HG03520 (cell line): ENCODE measurements at regions not wholly inside any gene's neighbourhood (a gene's known extent, or its start where the extent isn't known, plus 50 kb on each side); places are given as distances from the start of the nearest gene placed in this dataset.

Source experiments
- ATAC-seq: cut with Tn5 transposase; IDR thresholded peaks from one replicate; pipeline ENCODE4 v1.9.1; 2021; ENCODE audit warnings: mild to moderate bottlenecking, moderate library complexity; ENCODE audit not compliant: unreplicated experiment

DNA sequence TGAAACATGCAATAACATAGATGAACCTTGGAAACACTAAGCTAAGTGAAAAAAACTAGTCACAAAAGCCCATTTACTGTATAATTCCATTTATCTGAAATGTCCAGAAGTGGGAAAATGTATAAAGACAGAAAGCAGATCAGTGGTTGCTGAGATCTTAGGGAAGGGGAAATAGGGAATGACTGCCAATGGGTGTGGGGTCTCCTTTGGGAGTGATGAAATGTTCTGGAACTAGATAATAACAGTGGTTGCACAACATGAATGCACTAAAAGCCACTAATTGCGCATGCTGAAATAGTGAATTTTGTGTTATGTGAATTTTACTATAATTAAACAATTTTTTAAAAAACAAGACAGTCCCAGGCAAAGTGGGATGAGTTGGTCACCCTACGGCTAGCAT is 472.8 kb downstream of the CCDC171 start:
- ATAC-seq: no peak

DNA sequence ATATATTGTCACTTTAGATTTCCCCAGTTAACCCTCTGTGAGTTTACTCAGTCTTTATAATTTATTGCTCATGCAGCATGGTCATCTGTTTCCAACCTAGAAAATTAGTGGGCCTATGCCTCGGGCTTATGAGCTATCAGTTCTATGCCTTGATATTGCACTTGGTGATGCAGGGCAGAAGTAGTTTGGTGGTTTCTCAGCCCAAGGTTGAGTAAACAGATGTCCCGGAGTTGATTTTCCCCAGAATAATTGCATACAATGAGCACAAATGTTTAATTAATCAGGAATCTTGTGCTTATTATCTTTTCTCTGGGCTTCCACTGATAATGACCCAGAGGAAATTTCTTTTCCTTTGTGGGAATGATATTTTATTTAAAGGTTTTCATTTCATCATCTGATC is 474.0 kb downstream of the CCDC171 start:
- no peak for ATAC-seq

- ATAC-seq: no peak
These were observed 475.7 kb downstream of the CCDC171 start for GRCh38 chr9:16028548-16028947.

- no peak for ATAC-seq
These were observed 476.3 kb downstream of the CCDC171 start for GRCh38 chr9:16029046-16029615.

DNA sequence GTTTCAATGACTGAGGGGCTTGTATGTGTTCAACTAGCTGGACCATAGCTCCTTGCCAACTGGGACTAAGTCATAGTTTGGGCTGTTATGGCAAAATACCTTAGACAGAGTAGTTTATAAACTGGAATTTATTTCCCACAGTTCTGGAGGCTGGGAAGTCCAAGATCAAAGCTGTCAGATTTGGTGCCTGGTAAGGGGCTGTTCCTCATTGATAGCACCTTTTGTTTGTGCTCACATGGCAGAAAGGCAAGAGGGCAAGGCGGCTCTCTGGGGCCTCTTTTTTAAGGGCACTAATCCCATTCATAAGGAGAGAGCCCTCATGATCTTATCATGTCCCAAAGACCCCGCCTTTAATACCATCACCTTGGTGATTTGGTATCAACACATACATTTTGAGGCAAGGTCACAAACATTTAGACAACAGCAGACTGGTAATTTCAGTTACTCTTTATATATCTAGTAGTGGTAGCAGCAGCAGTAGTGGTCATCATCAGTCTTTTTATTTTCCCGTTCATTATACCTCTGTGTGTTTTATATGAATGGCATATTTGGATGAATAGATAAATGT is 477.0 kb downstream of the CCDC171 start:
- ATAC-seq: no peak

GRCh38 chr9:16030528-16031185 is 477.8 kb downstream of the CCDC171 start:
- peak; percentile 91 for ATAC-seq

GRCh38 chr9:16031486-16031885 is 478.6 kb downstream of the CCDC171 start:
- no peak for ATAC-seq

GRCh38 chr9:16031971-16032370 is 479.1 kb downstream of the CCDC171 start:
- ATAC-seq: no peak

DNA sequence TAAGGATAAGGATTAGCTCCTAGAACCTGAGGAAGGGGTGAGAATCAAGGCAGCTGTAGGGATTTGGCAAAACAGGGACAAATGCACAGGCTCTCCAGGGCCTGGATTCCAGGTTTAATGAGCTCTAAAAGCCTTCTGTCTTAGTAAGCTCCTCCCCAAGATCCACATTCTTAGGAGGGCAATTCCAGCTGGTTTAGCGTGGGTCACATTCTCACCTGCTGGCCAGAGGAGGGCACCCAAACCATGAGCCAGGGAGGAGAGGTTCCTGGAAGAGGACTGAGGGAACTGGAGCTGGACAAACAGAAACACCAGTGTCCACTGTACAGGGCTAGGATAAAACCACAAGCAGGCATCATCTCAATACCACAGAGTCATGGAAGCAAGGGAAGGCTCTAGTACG is 480.0 kb downstream of the CCDC171 start:
- ATAC-seq: no peak

- ATAC-seq: no peak
These were observed 480.4 kb downstream of the CCDC171 start for GRCh38 chr9:16033253-16033652.

GRCh38 chr9:16033921-16034691 is 481.3 kb downstream of the CCDC171 start:
- ATAC-seq: no peak

GRCh38 chr9:16039218-16039987 is 486.6 kb downstream of the CCDC171 start:
- ATAC-seq: peak; percentile 63

GRCh38 chr9:16039988-16040761 is 487.3 kb downstream of the CCDC171 start:
- ATAC-seq: no peak

DNA sequence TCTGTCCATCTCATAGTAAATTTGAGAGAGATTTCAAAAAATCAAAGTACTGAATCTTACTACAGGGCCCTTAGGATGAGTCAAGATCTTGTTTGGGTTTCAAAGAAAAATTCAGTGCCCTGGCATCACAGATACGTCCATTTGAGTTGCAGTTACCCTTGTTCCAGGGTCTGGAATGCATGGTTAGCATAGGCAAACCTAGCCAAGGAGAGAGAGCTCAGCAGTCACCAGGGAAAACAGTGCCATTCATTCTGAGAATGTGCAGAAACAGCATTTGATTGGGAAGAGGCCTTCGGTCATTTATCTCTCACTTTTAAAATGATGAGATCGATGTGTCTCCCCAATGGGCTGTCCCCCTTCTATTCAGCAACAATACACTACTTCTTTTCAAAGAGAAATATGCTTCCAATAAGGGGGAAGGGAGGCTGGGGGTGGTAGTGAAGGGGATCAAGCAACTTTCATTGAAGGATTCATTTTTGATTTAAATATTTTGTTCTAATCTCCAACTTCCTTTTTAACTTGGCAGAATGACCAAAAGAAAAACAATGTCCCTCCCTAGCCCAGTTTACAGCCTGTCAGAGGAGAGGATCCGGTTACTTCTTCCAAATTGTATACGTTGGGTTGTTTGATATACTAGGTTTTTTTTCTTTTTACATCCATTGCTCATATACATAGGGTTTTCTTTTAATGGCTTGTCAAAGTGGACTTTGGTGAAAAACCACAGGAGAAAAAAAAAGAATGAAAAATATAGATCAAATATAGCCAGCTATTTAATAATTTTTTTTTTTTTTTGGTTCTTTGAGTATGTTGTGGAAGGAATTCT is 491.1 kb downstream of the CCDC171 start:
- no peak for ATAC-seq

DNA sequence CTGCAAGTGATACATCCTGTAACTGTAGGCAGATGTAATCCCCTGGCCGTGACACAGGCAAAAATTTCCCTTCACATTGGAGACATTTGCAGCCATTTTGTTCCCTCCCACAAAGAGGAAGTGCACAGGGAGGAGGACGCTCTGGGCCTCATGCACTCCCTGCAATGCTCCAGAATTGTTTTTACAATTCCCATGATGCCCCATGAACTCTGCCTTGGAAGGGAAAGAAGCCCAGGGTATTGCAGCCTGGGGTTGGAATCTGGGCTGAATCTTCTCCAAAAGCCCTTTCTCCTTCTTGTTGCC is 491.7 kb downstream of the CCDC171 start:
- ATAC-seq: no peak

- ATAC-seq: no peak
These were observed 492.9 kb downstream of the CCDC171 start for GRCh38 chr9:16045651-16046280.

DNA sequence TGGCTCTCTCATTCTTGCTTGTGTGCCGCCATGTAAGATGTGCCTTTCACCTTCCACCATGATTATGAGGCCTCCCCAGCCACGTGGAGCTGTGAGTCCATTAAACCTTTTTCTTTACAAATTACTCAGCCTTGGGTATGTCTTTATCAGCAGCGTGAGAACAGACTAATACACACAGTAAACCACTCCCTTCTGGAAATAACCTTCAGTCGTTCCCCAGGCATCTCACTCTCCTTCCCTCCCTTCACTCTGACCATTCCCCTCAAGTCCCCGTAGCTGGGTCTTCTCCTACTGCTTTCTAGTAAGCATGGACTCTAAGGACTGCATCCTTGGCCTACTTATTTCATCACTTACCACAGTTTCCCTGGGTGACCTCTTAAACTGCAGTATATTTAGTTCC is 493.9 kb downstream of the CCDC171 start:
- ATAC-seq: no peak

- ATAC-seq: no peak
These were observed 495.3 kb downstream of the CCDC171 start for GRCh38 chr9:16048129-16048528.

DNA sequence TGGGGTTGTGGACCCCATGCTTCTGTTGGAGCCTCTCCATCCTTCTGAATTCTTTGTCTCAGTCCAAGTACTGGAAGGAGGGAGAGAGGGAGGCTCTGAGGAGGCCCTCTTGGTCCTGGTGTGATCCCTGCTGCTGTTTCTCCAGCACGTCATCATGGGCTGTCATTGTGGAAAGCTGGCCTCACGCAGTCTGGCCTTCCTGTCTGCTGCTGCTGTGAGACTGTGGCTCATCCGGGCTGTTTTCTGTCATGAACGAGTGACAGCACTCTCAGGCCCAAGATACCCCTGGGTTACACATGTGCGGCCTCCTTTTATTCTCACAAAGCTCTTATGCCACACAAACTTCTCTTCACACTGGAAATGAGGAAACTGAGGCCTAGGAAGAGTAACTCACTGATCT is 499.3 kb downstream of the CCDC171 start:
- no peak for ATAC-seq
